Umbilical cord (tissue), 1 donor: ENCODE measurements at regions not wholly inside any gene's neighbourhood (a gene's known extent, or its start where the extent isn't known, plus 50 kb on each side); places are given as distances from the start of the nearest gene placed in this dataset.
"Not testable (repeated sequence)": the region's sequence is repeated elsewhere in the genome, so short reads cannot be mapped to it uniquely, and the experiment has no call there.

Experiments
- DNase-seq: peaks from one replicate; pipeline ENCODE4 v3.0.0-alpha.2; 2015; ENCODE audit warnings: low spot score

DNA sequence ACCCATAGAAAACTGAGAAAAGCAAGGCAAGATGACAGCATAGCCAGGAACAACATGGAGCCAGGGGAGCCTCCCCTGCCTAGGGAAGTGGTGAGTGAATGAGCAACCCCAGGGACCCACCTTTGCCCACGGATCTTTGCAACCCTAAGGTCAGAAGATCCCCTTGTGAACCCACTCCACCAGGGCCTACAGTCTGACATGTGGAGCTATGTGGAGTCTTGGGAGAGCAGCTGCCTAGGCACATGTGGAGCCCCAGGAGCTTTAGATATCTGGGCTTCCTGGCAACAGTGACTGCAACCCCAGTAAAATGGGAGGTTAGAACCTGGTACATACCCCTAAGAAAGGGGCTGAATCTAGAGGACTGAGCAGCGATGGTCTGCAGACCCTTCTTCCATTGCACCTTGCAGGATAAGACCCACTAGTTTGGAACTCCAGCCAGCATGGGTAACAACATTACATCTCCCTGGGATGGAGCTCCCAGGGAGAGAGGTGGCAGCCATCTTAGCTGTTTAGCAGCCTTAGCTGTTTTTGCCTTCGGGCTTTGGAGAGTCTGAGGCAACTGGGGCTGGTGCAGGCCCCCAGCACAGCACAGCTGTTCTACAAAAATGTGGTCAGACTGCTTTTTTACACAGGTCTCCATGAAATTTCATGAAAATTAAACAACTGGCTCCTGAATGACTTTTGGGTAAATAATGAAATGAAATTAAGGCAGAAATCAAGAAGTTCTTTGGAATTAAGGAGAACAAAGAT, 104.7 kb upstream of the TRIM2 start:
- no peak for DNase-seq

- DNase-seq, result not testable (repeated sequence)
Observed at GRCh38 chr4:153106736-153107135, 97.5 kb upstream of the TRIM2 start.

DNA sequence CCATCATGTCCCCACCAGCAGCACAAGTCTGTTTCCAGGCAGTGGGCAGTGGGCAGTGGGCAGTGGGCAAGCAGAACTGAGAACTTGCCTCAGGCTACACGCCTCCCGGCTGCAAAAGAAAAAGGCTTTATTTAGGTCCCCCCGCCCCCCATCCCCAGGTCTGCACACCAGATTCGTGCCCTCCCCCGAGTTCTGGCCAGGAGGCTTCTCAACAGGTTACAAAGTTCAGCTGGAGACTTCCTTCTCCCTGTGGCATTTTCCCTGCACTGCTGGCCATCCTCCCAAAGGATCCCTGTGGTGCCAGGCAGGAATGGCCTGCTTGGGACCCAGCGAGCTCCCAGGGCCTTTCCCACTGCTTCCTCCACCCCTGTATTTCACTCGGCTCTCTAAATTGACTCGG, 97.0 kb upstream of the TRIM2 start:
- no peak for DNase-seq

GRCh38 chr4:153109296-153109849, 94.9 kb upstream of the TRIM2 start:
- no peak for DNase-seq

DNA sequence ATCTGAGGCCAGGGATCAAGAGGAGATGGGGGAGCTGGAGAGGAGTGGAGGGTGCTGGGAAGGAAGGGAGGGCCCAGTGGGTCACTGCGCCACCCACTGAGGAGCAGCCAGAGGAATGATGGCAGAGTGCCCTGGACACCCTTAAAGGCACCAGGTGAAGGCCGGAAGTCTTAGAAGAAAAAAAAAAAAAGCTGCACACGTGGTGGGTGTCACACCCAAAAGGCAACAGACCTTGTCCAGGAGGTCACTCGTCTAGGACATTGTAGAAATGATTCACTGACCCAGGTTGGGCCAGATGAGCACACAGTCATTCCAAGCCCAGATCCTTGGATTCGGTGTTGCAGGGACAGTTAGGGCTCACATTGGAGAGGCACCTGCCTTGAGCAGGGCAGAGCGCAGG, 93.5 kb upstream of the TRIM2 start:
- DNase-seq, result no peak

GRCh38 chr4:153111426-153112040, 92.7 kb upstream of the TRIM2 start:
- DNase-seq, result no peak

GRCh38 chr4:153112041-153112441, 92.2 kb upstream of the TRIM2 start:
- DNase-seq, result no peak

DNA sequence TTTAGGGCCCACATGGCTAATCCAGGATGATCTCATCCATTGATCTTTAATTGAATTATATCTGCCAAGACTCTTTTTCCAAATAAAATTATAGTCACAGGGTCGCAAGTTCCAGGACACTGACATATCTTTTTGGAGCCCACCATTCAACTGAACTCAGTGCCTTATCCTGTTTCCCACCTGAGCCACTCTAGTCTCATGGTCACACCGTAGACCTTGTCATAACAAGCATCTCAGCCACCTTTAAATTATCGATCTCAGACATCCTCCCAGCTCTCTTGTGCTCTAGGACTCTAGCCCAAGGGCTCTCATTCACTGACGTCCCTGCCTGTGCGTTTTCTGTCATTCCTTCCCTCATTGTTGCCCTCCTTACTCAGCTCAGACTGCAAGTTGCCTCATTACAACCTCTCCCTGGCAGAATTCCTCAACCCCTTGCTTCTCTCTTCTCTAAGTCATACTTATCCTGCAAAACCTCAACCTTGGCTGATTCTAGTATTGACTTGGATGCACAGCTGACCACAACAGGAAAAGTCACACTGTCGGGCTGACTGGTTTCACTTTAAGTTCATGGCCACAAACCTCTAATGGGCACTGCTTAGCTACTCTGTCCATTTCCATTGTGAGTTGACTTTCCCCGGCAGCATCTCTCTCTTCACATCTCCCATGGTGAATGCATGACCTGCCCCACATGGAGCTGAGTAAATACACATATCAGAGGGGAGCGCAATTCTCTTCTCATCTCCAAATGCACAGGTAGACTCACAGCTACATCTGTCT, 91.0 kb upstream of the TRIM2 start:
- DNase-seq, result no peak

DNA sequence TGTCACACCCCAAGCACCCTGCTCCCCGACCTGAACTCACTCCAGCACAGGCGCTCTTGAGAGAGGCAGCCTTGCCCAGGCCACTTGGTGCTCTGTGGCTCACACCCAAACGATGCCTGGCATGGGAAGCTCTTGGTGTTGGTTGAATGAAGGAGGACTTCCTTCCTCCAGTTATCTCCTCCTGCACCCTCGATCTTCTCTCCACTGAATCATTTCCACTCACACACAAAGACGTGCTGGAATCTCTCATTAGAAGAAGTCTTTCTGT, 90.5 kb upstream of the TRIM2 start:
- no peak for DNase-seq

- no peak for DNase-seq
Observed at GRCh38 chr4:153114771-153115321, 89.4 kb upstream of the TRIM2 start.

GRCh38 chr4:153115322-153116290, 88.6 kb upstream of the TRIM2 start:
- DNase-seq, result peak; percentile 37

- DNase-seq, result no peak
Observed at GRCh38 chr4:153116291-153116680, 88.0 kb upstream of the TRIM2 start.

GRCh38 chr4:153116801-153117200, 87.4 kb upstream of the TRIM2 start:
- DNase-seq, result no peak

DNA sequence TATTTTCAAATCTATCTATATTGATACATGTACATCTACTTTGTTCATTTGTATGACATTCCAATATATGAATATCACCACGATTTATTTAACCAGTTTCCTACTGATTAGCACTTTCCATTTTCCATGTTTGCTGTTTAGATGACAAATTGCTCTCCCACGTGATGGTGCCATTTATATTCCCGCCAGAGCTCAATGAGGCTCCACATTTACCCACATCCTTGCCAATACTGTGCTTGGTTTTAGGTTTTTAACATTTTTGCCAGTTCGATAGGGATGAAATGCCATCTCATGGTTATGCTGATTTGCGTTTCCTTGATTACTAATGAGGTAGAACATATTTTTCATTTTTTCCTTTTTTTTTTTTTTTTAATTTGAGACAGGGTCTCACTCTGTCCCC, 86.7 kb upstream of the TRIM2 start:
- DNase-seq, result no peak

DNA sequence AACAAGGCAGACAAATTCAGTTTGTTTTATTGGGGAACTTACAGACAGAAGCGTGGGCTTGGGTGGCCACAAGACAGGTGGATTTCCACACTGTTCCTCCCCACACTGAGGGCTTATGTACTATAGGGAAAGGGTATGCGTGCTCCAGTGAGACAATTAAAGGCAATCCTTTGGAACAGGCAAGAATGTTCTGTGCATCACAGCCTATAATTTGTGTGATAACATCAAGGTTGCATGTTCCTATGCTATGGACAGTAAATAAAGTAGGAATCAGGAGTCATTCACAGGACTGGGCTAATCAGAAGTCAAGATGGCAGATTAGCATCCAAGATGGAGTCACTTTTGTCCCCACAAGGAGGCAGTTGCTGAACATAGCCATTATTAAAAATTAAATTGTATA, 84.6 kb upstream of the TRIM2 start:
- no peak for DNase-seq

- no peak for DNase-seq
Observed at GRCh38 chr4:153120235-153120634, 84.0 kb upstream of the TRIM2 start.

GRCh38 chr4:153122855-153123254, 81.4 kb upstream of the TRIM2 start:
- DNase-seq, result no peak

GRCh38 chr4:153126137-153126536, 78.1 kb upstream of the TRIM2 start:
- peak; percentile 48 for DNase-seq

GRCh38 chr4:153127760-153128494, 76.3 kb upstream of the TRIM2 start:
- DNase-seq, result peak; percentile 91

- no peak for DNase-seq
Observed at GRCh38 chr4:153131596-153131995, 72.6 kb upstream of the TRIM2 start.

GRCh38 chr4:153137159-153137558, 67.1 kb upstream of the TRIM2 start:
- peak; percentile 87 for DNase-seq
